Prostate gland (tissue), 2 donors: ENCODE measurements at regions not wholly inside any gene's neighbourhood (a gene's known extent, or its start where the extent isn't known, plus 50 kb on each side); places are given as distances from the start of the nearest gene placed in this dataset.

ENCODE experiments used
- DNase-seq: peaks from one replicate; pipeline ENCODE4 v3.0.0-alpha.2; 2019; ENCODE audit warnings: low spot score
- H3K27ac ChIP-seq, 2 donors: fragments of 200-600 bp; sonication (generic); 2 replicates each; pipeline ENCODE4 v1.5.1; 2017 to 2019
- H3K27me3 ChIP-seq: fragments of 200-600 bp; sonication (generic); replicated peaks from 2 replicates; pipeline ENCODE4 v1.5.1; 2019; ENCODE audit not compliant: insufficient read depth
- H3K36me3 ChIP-seq, 2 donors: fragments of 200-600 bp; sonication (generic); 1 replicate in 1 of 2; 2 replicates in 1 of 2; pipeline versions ENCODE4 v1.5.1 to v1.8.1; 2017 to 2019
- H3K4me1 ChIP-seq: fragments of 200-600 bp; sonication (generic); replicated peaks from 2 replicates; pipeline ENCODE4 v1.5.1; 2019
- H3K4me3 ChIP-seq, 2 donors: fragments of 200-600 bp; sonication (generic); 2 replicates each; pipeline ENCODE4 v1.5.1; 2017 to 2019
- H3K9me3 ChIP-seq: fragments of 200-600 bp; sonication (generic); 2 replicates; pipeline ENCODE4 v1.5.1; 2017
- CTCF ChIP-seq, 4 experiments: fragments of 200-600 bp in 2 of 4; fragments of 450-650 bp in 2 of 4; sonication (generic) in 2 of 4; IDR thresholded peaks; 1 replicate in 3 of 4; 2 replicates in 1 of 4; pipeline ENCODE4 v1.5.1; 2016 to 2019; ENCODE audit warnings: antibody characterized with exemption in 4 of 4, mild to moderate bottlenecking in 2 of 4, moderate library complexity in 2 of 4
- POLR2A ChIP-seq: fragments of 450-650 bp; IDR thresholded peaks from one replicate; pipeline ENCODE4 v1.6.1; 2016; ENCODE audit warnings: antibody characterized with exemption, mild to moderate bottlenecking
- POLR2AphosphoS5 ChIP-seq: sonication (generic); formaldehyde crosslinking; IDR thresholded peaks from one replicate; pipeline ENCODE4 v1.6.1; 2017; ENCODE audit warnings: antibody characterized with exemption
- WGBS: methylation state at CpG from one replicate; pipeline ENCODE4 v1.1.5; 2018; 5-methylcytosine and 5-hydroxymethylcytosine counted together
- intact Hi-C: fragments of 100-400 bp; cut with DNase I; formaldehyde crosslinking; loops from one replicate; pipeline ENCODE4 v1.14.2; 2022

- TF ChIP-seq POLR2A = no peak
- no peak for TF ChIP-seq POLR2AphosphoS5
- no peak for TF ChIP-seq CTCF (IDR thresholded peaks at IDR 0.05)
- H3K4me1 ChIP-seq = no peaks in the 10 kb centered on the region
- H3K36me3 ChIP-seq = no peaks in the 10 kb centered on the region
- 95% methylated on average over 4 of the region's 4 CpGs for WGBS
- H3K27me3 ChIP-seq = no peaks in the 10 kb centered on the region
- DNase-seq = no peak
- no peaks in the 10 kb centered on the region for H3K9me3 ChIP-seq
- H3K4me3 ChIP-seq = no peak overlapping the region
- intact Hi-C loops = no loop called here
- H3K27ac ChIP-seq = no peak overlapping the region
These were observed 933.9 kb downstream of the EPHA7 start for GRCh38 chr6:92485487-92485886.

- Histone ChIP-seq H3K9me3 (no peaks in the 10 kb centered on the region), H3K4me3 (no peak overlapping the region), H3K36me3 (no peaks in the 10 kb centered on the region), H3K27me3 (no peaks in the 10 kb centered on the region), H3K4me1 (no peaks in the 10 kb centered on the region), H3K27ac (no peak overlapping the region)
- DNase-seq = no peak
- intact Hi-C loops = no loop called here
- TF ChIP-seq POLR2AphosphoS5 = no peak
- TF ChIP-seq POLR2A = no peak
- TF ChIP-seq CTCF (IDR thresholded peaks at IDR 0.05) = no peak
- WGBS = 21% methylated on average over 1 of the region's 1 CpG
These were observed 939.5 kb downstream of the EPHA7 start for GRCh38 chr6:92479831-92480230.

- Histone ChIP-seq H3K4me1 (no peaks in the 10 kb centered on the region), H3K4me3 (no peak overlapping the region), H3K27me3 (no peaks in the 10 kb centered on the region), H3K27ac (no peak overlapping the region), H3K9me3 (no peaks in the 10 kb centered on the region), H3K36me3 (no peaks in the 10 kb centered on the region)
- DNase-seq = no peak
- no peak for TF ChIP-seq CTCF (IDR thresholded peaks at IDR 0.05)
- intact Hi-C loops = no loop called here
These were observed 946.3 kb downstream of the EPHA7 start for GRCh38 chr6:92473056-92473455.

GRCh38 chr6:92469186-92469828, 950.1 kb downstream of the EPHA7 start:
- intact Hi-C loops = no loop called here
- no peak for DNase-seq
- no peak overlapping the region for H3K27ac ChIP-seq
- H3K4me3 ChIP-seq = no peak overlapping the region
- no peaks in the 10 kb centered on the region for H3K4me1 ChIP-seq
- no peaks in the 10 kb centered on the region for H3K27me3 ChIP-seq
- 91% methylated on average over 4 of the region's 4 CpGs for WGBS
- TF ChIP-seq CTCF (IDR thresholded peaks at IDR 0.05) (no peak), POLR2A (no peak), POLR2AphosphoS5 (no peak)
- H3K9me3 ChIP-seq = no peaks in the 10 kb centered on the region
- H3K36me3 ChIP-seq = no peaks in the 10 kb centered on the region

GRCh38 chr6:92468066-92468465, 951.3 kb downstream of the EPHA7 start:
- Histone ChIP-seq H3K4me1 (no peaks in the 10 kb centered on the region), H3K27ac (no peak overlapping the region), H3K27me3 (no peaks in the 10 kb centered on the region), H3K4me3 (no peak overlapping the region), H3K9me3 (no peaks in the 10 kb centered on the region), H3K36me3 (no peaks in the 10 kb centered on the region)
- DNase-seq = no peak
- intact Hi-C loops = no loop called here
- TF ChIP-seq POLR2AphosphoS5 = no peak
